HFFc6 (cell line): ENCODE measurements at regions not wholly inside any gene's neighbourhood (a gene's known extent, or its start where the extent isn't known, plus 50 kb on each side); places are given as distances from the start of the nearest gene placed in this dataset.

Experiments
- DNase-seq: peaks from one replicate; pipeline ENCODE4 v3.0.0-alpha.2; 2018
- H3K27ac Mint-ChIP-seq: 2 replicates; pipeline ENCODE4 v1.8.0; 2020; ENCODE audit warnings: mild to moderate bottlenecking, mixed read lengths
- H3K27me3 Mint-ChIP-seq: 2 replicates; pipeline ENCODE4 v1.8.0; 2021; ENCODE audit warnings: mild to moderate bottlenecking, moderate library complexity, mixed read lengths; ENCODE audit not compliant: insufficient read depth
- H3K36me3 Mint-ChIP-seq: 2 replicates; pipeline ENCODE4 v1.8.0; 2021; ENCODE audit warnings: low read depth, mixed read lengths
- H3K4me1 Mint-ChIP-seq: 2 replicates; pipeline ENCODE4 v1.8.0; 2020; ENCODE audit warnings: low read depth, mixed read lengths
- H3K4me3 Mint-ChIP-seq: 2 replicates; pipeline ENCODE4 v1.8.0; 2020; ENCODE audit warnings: mild to moderate bottlenecking, moderate library complexity, mixed read lengths
- H3K9me3 Mint-ChIP-seq: 2 replicates; pipeline ENCODE4 v1.8.0; 2020; ENCODE audit warnings: mild to moderate bottlenecking, mixed read lengths
- TF ChIP-seq, protein P1 (sequence below): fragments of 200-600 bp; sonication (generic); IDR thresholded peaks from 2 replicates; pipeline ENCODE4 v1.5.0; 2021; ENCODE audit warnings: antibody characterized with exemption, mild to moderate bottlenecking

DNA sequence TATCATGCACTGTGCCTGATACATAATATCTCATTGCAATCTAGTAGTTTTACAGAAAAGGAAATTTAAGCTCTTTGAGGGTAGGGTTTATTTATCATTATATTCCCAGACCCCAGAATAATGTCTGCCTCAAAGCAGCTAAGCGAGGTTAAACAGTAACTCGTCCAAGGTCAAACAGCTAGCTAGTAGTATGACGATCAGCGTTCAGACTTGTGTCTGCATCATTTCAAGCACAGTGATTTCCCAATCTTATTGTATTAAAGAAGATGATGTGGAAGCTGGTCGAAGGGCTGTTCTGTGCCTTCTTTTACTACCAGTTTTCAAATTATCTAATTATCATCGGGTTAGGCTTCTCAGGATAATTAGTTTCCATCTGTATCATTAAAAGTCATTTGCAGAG lies 55.1 kb upstream of the NFIB start:
- Mint-ChIP-seq H3K9me3 (peaks cover 6% of the 10 kb centered on the region; the same call in 1 of the 2 replicates), H3K27ac (no peak overlapping the region), H3K36me3 (peaks cover 7% of the 10 kb centered on the region; the same call in 1 of the 2 replicates), H3K27me3 (peaks cover 15% of the 10 kb centered on the region), H3K4me1 (peaks cover 42% of the 10 kb centered on the region), H3K4me3 (no peak overlapping the region)
- DNase-seq: no peak
- TF ChIP-seq, protein P1, sequence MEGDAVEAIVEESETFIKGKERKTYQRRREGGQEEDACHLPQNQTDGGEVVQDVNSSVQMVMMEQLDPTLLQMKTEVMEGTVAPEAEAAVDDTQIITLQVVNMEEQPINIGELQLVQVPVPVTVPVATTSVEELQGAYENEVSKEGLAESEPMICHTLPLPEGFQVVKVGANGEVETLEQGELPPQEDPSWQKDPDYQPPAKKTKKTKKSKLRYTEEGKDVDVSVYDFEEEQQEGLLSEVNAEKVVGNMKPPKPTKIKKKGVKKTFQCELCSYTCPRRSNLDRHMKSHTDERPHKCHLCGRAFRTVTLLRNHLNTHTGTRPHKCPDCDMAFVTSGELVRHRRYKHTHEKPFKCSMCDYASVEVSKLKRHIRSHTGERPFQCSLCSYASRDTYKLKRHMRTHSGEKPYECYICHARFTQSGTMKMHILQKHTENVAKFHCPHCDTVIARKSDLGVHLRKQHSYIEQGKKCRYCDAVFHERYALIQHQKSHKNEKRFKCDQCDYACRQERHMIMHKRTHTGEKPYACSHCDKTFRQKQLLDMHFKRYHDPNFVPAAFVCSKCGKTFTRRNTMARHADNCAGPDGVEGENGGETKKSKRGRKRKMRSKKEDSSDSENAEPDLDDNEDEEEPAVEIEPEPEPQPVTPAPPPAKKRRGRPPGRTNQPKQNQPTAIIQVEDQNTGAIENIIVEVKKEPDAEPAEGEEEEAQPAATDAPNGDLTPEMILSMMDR: no peak

DNA sequence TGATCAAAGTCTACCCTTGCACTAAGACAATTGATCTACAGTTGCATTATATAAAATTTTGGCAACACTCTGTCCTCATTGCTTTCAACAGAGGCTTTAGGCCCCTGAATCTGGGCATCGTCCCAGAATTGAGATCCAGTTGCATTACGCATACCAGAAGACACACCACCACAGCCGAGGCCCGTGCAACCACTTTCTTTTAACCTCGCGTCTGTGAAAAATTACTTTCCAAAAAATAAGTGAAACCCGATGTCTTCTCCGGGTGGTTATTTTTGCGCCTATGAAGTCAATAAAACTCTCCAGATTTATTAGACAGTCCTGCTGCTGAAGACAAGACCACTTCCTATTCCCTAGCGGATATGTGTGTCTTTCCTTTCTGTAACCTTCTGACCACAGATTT lies 52.1 kb upstream of the NFIB start:
- H3K4me1 Mint-ChIP-seq: peaks cover 29% of the 10 kb centered on the region
- peaks cover 6% of the 10 kb centered on the region; the same call in 1 of the 2 replicates for H3K9me3 Mint-ChIP-seq
- H3K27me3 Mint-ChIP-seq: peaks cover 15% of the 10 kb centered on the region
- H3K36me3 Mint-ChIP-seq: peaks cover 7% of the 10 kb centered on the region; the same call in 1 of the 2 replicates
- TF ChIP-seq, protein P1: no peak
- peak overlapping the region; percentile 50; the same call in 1 of the 2 replicates for H3K4me3 Mint-ChIP-seq
- DNase-seq: peak; percentile 80
- H3K27ac Mint-ChIP-seq: peak overlapping the region; percentile 76; the same call in 1 of the 2 replicates

DNA sequence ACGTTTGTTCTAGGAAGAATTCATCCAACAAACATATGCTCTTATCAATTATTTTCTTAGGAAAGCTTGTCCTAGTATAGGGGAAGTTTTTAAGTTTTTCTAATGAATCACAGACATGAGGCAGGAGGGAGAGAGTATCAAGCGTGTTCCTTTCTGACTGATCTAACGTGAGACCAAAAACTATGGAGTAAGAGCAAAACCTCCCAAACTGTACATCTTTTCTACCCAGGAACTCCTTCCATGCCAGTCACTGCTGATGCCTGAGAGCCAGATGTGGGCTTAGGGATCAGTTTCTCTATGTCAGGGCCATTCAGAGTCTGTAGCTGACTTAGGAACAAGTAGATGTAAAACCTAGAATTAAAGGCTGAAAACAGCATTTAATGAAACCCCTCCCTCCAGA lies 51.7 kb upstream of the NFIB start:
- Mint-ChIP-seq H3K36me3 (peaks cover 7% of the 10 kb centered on the region; the same call in 1 of the 2 replicates), H3K4me3 (peak overlapping the region; percentile 50; the same call in 1 of the 2 replicates), H3K27ac (peak overlapping the region; percentile 76; the same call in 1 of the 2 replicates), H3K4me1 (peaks cover 29% of the 10 kb centered on the region), H3K9me3 (peaks cover 6% of the 10 kb centered on the region; the same call in 1 of the 2 replicates), H3K27me3 (peaks cover 15% of the 10 kb centered on the region)
- peak; percentile 9 for DNase-seq
- TF ChIP-seq, protein P1: no peak
